NCI-H524 (cell line): ENCODE measurements at regions not wholly inside any gene's neighbourhood (a gene's known extent, or its start where the extent isn't known, plus 50 kb on each side); places are given as distances from the start of the nearest gene placed in this dataset.

Experiments used
- DNase-seq, 2 experiments: peaks; one replicate each; lab custom pipeline; 2025; lab: John Stamatoyannopoulos, UW

DNA sequence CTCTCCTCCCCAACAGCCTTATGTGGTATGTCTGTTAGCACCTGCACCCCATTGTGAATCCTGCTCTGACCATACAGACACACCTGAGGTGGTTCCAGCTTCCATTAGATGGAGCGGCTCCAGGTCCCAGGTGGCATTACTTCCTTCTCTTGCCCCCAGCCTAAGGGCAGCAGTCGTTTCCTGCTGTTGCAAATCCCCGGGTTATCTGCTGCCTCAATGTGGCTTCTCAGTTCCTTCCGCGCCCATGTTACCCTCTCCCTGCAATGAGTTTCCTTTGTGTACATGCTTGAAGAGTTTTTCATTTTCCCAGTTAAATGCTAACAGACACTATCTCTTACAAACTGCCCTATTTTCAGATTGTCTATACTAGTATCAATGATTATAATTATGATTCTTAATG, 62.8 kb upstream of the PRKCQ start:
- DNase-seq = no peak

DNA sequence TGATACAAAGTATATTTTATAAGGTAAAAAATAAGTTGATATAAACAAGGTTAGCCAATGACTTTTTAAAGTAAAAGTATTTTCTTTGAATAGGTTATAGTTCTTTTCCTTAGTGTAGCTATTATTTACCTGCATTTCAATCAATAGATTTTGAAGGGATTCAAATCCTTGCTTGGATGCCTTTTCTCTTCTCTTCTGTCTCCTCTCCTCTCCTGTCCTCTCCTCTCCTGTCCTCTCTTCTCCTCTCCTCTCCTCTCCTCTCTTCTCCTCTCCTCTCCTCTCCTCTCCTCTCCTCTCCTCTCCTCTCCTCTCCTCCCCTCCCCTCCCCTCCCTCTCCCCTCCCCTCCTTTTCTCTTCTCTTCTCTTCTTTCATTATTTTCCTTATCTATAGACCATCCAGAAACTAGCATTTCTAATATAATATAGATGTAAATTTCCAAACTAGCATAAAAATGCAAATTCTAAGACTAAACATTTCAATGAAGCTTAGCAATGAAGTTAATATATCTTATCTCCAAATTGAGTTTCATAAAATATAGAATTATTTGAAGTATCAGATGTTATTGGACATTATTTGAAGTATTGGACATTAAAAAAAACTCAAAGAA, 60.5 kb upstream of the PRKCQ start:
- DNase-seq = no peak

DNA sequence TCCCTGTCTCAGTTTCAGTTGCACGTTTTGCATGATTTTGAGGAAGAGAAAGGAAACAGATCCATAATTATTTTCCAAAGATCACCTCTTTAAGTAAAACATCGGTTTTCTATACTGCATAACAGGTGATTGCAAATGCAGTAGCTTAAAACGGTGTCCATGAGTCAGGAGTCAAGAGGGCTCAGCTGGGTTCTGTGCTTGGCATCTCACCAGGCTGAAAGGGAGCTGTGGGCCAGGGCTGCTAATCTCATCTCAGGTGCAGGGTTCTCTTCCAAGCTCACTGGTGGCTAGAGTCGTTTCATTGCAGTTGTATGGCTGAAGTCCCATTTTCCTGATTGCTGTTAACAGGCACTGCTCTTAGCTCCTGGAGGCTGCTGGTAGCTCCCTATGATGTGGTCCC, 57.0 kb upstream of the PRKCQ start:
- no peak for DNase-seq

DNA sequence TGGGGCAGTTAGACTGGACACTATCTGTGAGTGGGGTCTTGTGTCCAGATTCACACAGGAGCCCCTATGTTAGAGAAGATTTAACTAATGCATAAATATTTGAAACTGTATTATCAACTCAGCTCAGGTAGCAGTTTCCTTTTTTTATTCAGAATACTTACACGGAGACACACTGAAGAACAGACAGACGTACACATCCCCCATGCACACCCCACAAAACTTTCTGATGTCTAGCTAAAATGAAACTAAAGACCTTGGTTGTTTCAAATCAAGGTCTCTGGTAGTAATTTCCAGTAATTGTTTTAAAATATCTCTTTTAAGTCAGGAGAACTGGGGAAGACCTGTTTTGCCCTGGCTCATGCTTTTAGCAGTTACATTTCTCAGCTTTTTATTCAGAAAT, 55.7 kb upstream of the PRKCQ start:
- DNase-seq = no peak
